Suppressor macrophage (primary cell): ENCODE measurements at regions not wholly inside any gene's neighbourhood (a gene's known extent, or its start where the extent isn't known, plus 50 kb on each side); places are given as distances from the start of the nearest gene placed in this dataset.
"Not testable (repeated sequence)": the region's sequence is repeated elsewhere in the genome, so short reads cannot be mapped to it uniquely, and the experiment has no call there.

ENCODE experiments used
- DNase-seq, 4 experiments: peaks; one replicate each; pipeline ENCODE4 v3.0.0-alpha.2; 2020 to 2022

DNA sequence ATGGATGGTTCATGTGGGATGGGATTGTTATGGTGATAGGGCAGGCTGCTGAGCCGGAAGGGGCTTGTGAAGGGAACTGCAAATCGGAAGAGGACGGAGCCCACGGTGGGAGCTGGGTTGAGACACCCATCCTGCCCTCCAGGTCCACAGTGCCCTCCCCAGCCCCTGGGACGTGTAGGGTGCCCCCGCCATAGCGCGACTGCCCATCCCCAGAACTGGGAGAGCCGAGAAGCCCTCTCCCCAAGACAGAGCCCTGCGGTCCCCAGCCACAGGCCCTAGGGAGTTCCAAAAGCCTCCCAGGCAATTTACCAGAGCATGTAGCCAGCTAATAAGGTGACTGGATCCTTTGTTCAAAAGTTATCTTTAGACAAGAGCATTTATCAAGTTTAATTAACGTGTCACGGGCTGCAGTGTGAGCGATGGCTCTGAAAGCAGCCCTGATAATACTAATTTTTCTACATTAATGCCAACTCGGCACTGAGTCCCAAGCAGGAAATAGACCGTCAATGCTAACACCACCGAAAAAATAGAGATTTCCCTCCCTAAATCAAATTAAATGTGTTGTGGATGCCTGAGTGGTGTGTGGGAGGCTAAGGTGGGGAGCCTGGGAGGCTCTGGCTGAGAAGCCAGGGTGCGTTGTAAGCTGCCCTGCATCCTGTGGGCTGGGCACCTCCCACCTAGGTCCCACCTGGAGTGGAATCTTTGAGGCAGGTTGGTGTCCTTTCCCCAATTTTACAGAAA is 76.8 kb upstream of the RTL6 start:
- DNase-seq, result no peak

- no peak for DNase-seq
Observed at GRCh38 chr22:44574057-44574639, 76.1 kb upstream of the RTL6 start.

GRCh38 chr22:44573451-44573850 is 75.4 kb upstream of the RTL6 start:
- DNase-seq, result no peak

DNA sequence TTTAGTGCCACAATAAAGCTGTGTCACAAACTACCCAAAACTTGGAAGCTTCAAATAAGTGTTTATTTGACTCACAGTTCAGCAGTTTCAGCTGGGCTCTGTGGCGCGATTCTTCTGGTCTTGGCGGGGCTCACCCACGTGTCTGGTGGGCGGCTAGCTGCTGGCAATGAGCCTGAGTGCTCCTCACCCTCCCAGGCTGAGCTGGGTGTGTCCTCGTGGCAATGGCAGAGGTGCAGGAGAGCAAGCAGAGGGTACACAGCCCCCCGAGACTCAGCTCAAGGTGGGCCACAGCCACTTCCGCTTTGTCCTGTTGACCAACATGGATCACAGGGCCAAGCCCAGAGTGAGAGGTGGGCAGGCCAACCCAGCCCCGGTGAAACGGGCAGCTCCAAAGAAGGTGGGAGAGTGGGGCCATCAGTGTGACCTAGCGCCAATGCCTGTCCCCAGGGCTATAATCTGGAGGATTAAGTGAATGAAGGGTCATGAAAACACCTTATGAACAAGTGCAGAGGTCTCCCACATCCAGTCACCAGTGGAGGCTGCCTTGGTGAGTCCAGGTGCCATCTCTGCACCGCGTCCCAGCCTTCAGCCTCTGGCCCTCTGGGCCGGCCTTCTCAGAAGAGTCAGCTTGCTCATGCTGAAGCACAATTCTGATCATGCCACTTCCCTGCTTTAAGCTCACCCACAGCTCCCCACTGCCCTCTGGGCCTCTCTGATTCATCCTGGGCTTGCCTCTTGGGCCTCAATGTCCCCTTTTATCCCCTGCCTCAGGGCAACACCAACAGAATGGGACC is 74.6 kb upstream of the RTL6 start:
- no peak for DNase-seq

- no peak for DNase-seq
Observed at GRCh38 chr22:44571566-44572413, 73.8 kb upstream of the RTL6 start.

DNA sequence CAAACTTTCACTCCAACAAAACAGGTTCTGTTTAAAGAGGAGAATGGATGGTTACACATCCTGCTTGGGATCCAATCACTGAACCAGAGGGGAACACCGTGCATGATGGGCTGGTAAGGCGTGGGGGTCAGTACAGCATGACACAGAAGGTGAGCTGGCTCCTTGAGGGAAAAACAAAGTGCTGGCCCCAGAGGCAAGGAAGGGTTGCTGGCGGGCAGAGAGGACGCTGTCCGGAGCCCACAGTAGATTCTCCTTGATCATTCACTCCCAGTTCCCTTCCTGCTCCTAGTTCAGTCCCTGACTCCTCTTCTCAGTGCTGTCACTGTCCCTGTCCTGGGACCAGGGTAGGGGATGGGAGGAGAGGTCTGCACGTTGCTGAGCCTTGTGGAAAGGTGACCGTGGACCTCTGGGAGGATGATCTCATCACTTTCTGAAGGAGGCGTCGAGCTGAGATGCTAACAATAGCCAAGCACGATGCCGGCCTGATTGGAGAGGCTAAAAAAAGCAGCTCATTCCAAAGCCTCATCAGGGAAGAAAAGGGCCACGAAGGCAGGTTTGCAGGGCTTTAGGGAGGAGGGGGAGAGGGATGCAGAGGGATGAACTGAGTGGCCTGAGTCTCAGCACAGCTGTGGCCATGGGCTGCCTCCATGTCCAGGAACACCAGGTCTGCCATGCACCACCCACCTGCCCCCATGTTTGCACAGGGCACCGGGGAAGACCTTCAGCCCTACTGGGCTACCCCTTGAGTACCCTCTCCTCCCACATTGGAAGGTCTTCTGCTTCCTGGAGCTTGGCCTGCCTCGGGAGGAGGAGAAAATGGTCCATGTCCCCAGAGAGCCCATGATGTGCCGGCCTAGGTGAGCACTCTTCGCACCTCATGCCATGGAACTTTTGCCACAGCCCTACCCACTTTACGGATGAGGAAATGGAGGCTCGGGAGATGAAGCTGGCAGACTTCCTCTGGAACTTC is 72.7 kb upstream of the RTL6 start:
- DNase-seq, result no peak

DNA sequence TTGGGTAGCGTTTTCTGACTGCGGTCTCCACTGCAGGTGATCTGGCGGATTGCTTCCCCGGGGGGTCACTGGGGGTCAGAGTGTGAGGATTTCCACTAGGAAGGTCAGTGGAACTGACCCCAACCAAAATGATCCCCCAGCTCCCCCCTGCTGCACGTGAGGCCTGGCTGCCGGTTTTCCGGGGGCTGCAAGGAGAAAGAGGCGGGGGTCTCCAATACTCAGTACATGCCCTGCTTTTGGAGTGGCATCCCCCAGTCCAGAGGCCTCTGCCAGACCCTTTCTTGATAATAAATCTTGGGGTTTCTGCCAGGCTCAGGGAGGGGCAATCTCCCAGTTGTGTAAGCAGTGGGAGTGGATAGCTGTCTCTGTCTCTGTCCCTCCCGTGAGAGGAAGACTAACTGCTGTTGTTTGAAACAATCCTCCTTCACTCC is 71.5 kb upstream of the RTL6 start:
- no peak for DNase-seq

GRCh38 chr22:44567846-44568493 is 69.9 kb upstream of the RTL6 start:
- peak; percentile 53 to 79 (median 66) for DNase-seq

GRCh38 chr22:44567378-44567841 is 69.4 kb upstream of the RTL6 start:
- DNase-seq, result peak in 3 of 4 experiments; percentile 16 to 43 (median 35)

- DNase-seq, result no peak
Observed at GRCh38 chr22:44566911-44567310, 68.9 kb upstream of the RTL6 start.

DNA sequence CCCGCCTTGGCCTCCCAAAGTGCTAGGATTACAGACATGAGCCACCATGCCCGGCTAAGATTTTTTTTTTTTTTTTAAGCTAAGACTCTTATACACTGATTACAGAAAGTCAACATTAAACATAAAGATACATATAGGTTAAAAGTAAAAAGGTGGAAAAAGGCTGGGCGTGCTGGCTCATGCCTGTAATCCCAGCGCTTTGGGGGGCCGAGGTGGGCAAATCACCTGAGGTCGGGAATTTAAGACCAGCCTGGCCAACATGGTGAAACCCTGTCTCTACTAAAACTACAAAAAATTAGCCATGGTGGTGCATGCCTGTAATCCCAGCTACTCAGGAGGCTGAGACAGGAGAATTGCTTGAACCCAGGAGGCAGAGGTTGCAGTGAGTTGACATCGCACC is 64.6 kb upstream of the RTL6 start:
- DNase-seq, result not testable (repeated sequence)

DNA sequence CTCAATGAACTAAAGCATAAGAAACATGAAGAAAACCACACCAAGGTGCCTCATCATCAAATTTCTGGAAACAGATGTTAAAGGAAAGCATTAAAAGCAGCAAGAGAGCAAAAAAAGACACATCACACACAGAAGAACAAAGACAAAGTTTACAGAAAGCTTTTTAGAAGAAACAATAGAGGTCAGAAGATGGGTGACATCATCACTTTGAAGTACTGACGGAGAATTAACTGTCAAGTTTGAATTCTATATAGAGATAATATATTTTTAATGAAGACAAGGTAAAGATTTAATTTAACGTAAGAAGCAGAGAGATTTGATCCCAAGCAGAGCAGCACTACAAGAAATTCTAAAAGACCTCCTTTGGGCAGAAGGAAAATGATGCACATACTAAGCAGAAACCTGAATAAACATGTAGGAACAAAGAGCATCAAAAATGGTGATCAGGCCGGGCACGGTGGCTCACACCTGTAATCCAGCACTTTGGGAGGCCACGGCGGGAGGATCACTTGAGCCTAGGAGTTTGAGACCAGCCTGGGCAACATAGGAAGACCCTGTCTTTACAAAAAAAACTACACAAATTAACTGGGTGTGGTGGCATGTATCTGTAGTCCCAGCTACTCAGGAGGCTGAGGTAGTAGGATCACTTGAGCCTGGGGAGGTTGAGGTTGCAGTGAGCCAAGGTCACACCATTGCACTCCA is 63.3 kb upstream of the RTL6 start:
- DNase-seq, result no peak

DNA sequence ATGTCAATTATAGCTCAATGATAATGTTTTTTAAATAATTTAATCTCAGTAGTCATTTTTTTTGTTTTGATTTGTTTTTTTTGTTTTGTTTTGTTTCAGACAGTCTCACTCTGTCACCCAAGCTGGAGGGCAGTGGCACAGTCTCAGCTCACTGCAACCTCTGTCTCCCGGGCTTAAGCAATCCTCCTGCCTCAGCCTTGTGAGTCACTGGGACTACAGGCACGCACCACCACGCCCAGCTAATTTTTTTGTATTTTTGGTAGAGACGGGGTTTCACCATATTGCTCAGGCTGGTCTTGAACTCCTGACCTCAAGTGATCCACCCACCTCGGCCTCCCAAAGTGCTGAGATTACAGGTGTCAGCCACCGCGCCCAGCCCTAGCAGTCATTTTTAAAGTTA is 60.6 kb upstream of the RTL6 start:
- DNase-seq, result peak; percentile 53 to 73 (median 70)

- not testable (repeated sequence) for DNase-seq
Observed at GRCh38 chr22:44557872-44558271, 59.8 kb upstream of the RTL6 start.

DNA sequence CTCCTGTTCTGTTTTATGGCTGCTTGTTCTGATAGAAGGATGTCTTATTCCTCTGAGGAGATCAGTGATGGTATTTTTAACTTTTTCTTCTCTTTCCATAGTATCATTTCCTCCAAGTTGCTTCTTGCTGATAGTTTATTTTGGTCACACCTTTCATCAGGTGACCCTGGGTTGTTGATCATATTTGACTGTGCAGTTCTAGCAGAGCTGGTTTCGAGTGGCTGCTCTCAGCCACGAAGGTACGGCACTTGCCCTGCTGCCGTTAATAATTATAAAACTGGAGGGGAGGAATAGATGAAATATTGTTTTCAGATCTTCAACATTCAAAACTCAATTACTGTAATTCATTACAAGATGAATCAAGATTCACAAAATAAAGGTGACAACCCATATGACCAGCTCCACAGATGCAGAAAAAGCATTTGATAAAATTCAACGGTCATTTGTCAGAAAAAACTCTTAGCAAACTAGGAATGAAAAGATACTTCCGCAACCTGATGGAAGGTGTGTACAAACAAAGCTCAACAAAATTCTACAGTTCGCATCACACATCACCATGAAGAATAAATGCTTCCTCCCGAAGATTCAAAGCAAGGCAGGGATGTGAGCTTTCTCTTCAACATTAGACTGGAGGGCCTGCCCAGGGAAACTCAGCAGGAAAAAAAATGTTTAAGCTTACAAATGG is 59.2 kb upstream of the RTL6 start:
- DNase-seq, result no peak

DNA sequence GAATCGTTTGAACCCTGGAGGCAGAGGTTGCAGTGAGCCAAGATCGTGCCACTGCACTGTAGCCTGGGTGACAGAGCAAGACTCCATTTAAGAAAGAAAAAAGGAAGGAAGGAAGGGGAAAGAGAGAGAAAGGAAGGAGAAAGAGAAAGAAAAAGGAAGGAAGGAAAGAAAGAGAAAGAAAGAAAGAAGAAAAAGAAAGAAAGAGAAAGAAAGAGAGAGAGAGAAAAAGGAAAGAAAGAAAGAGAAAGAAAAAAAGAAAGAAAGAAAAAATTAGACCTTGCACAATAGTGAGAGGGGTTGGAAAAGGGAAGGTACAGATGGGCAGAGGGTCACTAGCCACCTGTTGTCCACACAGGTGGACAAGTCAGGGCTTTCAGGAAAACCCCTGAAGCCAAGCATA is 57.6 kb upstream of the RTL6 start:
- no peak for DNase-seq

- no peak for DNase-seq
Observed at GRCh38 chr22:44555046-44555445, 57.0 kb upstream of the RTL6 start.

GRCh38 chr22:44554411-44554810 is 56.4 kb upstream of the RTL6 start:
- DNase-seq, result no peak

DNA sequence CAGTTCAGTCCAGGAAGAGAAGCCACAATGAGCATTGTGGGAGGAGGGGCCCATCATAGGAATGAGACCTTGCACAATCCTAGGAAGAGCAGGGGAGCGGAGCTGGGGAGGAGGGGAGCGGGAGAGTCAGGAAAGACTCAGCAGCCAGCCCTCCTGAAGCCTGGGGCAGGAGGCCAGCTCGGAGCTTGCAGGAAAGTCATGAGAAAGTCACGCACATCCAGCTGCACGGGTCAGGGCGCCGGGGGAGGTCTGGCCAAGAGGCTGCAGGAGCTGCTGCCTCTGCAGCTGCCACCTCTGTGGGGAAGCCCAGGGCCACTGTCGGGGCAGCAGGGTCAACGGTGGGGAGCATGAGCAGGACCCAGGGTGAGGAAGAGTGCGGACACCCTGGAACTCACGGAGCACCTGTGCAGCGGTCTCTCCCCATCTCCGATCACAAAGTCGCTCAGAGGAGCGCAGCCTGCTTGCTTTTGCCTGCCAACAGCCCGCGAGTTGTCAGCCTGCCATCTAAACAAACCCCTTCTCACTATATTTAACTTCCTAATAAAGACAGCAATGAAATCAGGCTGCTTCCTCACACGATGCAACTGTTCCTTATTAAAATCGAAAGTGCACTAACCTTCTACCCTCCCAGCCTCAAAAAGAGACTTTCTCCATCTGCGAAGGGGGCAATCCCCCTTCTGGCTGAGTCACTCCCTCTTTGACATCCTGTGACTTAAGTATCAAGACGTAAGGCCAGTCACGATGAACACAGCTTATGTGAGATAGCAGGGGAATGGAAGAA is 52.9 kb upstream of the RTL6 start:
- peak; percentile 55 to 85 (median 75) for DNase-seq
